SU-DHL-6 (cell line): ENCODE measurements at regions not wholly inside any gene's neighbourhood (a gene's known extent, or its start where the extent isn't known, plus 50 kb on each side); places are given as distances from the start of the nearest gene placed in this dataset.

ENCODE experiments used
- H2AFZ ChIP-seq: fragments of 200-600 bp; sonication (generic); 2 replicates; pipeline ENCODE4 v1.6.1; 2014; ENCODE audit warnings: low read depth, mild to moderate bottlenecking, moderate library complexity, mixed read lengths, antibody characterized with exemption, low read length; ENCODE audit not compliant: severe bottlenecking
- H3F3A ChIP-seq: fragments of 200-600 bp; shearing (Covaris generic); 2 replicates; pipeline ENCODE4 v1.6.0; 2016; ENCODE audit warnings: antibody characterized with exemption, mild to moderate bottlenecking; ENCODE audit not compliant: insufficient read depth
- H3K27ac ChIP-seq: fragments of 200-600 bp; sonication (generic); 2 replicates; pipeline ENCODE4 v1.5.1; 2016; ENCODE audit warnings: low read depth, mild to moderate bottlenecking, low read length, moderate library complexity, mixed read lengths
- H3K27me3 ChIP-seq: fragments of 200-600 bp; sonication (generic), shearing (Covaris generic); 2 replicates; pipeline ENCODE4 v1.6.0; 2014; ENCODE audit warnings: mild to moderate bottlenecking, low read length
- H3K36me3 ChIP-seq: fragments of 200-600 bp; sonication (generic); 2 replicates; pipeline ENCODE4 v1.6.1; 2014; ENCODE audit warnings: mild to moderate bottlenecking, low read length, mixed read lengths
- H3K4me2 ChIP-seq: fragments of 300-600, 200-600 bp; shearing (Covaris generic), sonication (generic); 2 replicates; pipeline ENCODE4 v1.6.0; 2014; ENCODE audit warnings: low read length, low read depth, mild to moderate bottlenecking; ENCODE audit not compliant: poor library complexity, severe bottlenecking
- H3K4me3 ChIP-seq: fragments of 200-600 bp; sonication (generic); 2 replicates; pipeline ENCODE4 v1.5.1; 2014; ENCODE audit warnings: antibody characterized with exemption, low read length, mild to moderate bottlenecking, mixed read lengths; ENCODE audit not compliant: insufficient read depth, poor library complexity, severe bottlenecking
- H3K79me2 ChIP-seq: fragments of 200-600 bp; sonication (generic); 2 replicates; pipeline ENCODE4 v1.6.1; 2014; ENCODE audit warnings: mild to moderate bottlenecking, low read length, moderate library complexity; ENCODE audit not compliant: insufficient read depth
- H3K9ac ChIP-seq: fragments of 200-600 bp; sonication (generic); 2 replicates; pipeline ENCODE4 v1.7.0; 2014; ENCODE audit warnings: mild to moderate bottlenecking, low read length
- H3K9me2 ChIP-seq: fragments of 200-600 bp; sonication (generic); replicated peaks from 2 replicates; pipeline ENCODE4 v1.6.1; 2014; ENCODE audit warnings: low read length; ENCODE audit not compliant: insufficient read depth
- H3K9me3 ChIP-seq: fragments of 200-600 bp; sonication (generic); 2 replicates; pipeline ENCODE4 v1.6.1; 2014; ENCODE audit warnings: low read length, mixed read lengths; ENCODE audit not compliant: insufficient read depth
- H4K20me1 ChIP-seq: fragments of 200-600 bp; sonication (generic); 2 replicates; pipeline ENCODE4 v1.6.1; 2014; ENCODE audit warnings: low read depth, mild to moderate bottlenecking, antibody characterized with exemption, low read length, moderate library complexity, mixed read lengths
- CTCF ChIP-seq: fragments of 200-600 bp; sonication (generic); IDR thresholded peaks from one replicate; pipeline ENCODE4 v1.5.1; 2017; ENCODE audit warnings: antibody characterized with exemption, mild to moderate bottlenecking, low read length, moderate library complexity; ENCODE audit not compliant: insufficient read depth, poor library complexity, severe bottlenecking
- EZH2phosphoT487 ChIP-seq: fragments of 200-600 bp; sonication (generic), shearing (Covaris generic); conservative IDR thresholded peaks from 2 replicates; pipeline ENCODE4 v1.6.1; 2018; ENCODE audit warnings: mild to moderate bottlenecking, antibody characterized with exemption, low read length, moderate library complexity, mixed read lengths

- H3F3A ChIP-seq, result no peaks in the 10 kb centered on the region
- H3K27me3 ChIP-seq, result no peaks in the 10 kb centered on the region
- no peak overlapping the region for H3K4me2 ChIP-seq
- H2AFZ ChIP-seq, result no peak overlapping the region
- H3K9me2 ChIP-seq, result no peaks in the 10 kb centered on the region
- no peaks in the 10 kb centered on the region for H4K20me1 ChIP-seq
- no peaks in the 10 kb centered on the region for H3K36me3 ChIP-seq
- no peaks in the 10 kb centered on the region for H3K9me3 ChIP-seq
- no peak overlapping the region for H3K4me3 ChIP-seq
- no peak overlapping the region for H3K27ac ChIP-seq
- H3K9ac ChIP-seq, result no peak overlapping the region
- no peaks in the 10 kb centered on the region for H3K79me2 ChIP-seq
- no peak for TF ChIP-seq CTCF
- no peak for TF ChIP-seq EZH2phosphoT487
Observed at GRCh38 chr1:68826836-68827235, 330.0 kb upstream of the DEPDC1 start.

DNA sequence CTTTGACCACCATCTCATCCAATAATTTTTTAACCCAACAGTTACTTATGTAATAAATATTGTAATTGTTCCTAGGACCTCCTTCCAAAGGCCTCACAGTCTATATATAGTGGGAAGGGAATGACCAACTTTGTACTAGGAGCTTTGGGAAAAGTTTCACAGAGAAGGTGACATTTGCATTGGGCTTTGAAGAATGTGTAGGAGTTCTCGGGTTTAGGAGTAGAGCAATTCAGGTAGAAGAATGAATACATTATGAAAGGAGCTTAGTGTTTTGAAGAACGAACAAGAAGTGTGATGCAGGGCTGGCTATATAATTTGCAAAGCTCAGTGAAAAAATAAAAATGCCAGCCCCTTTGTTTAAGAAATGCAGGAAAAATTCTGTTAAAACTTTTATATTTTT lies 330.4 kb upstream of the DEPDC1 start:
- H3K9me2 ChIP-seq, result no peaks in the 10 kb centered on the region
- no peaks in the 10 kb centered on the region for H3K9me3 ChIP-seq
- H3K36me3 ChIP-seq, result no peaks in the 10 kb centered on the region
- no peak overlapping the region for H2AFZ ChIP-seq
- H3K4me2 ChIP-seq, result no peak overlapping the region
- H3K9ac ChIP-seq, result no peak overlapping the region
- no peaks in the 10 kb centered on the region for H4K20me1 ChIP-seq
- TF ChIP-seq EZH2phosphoT487 (no peak), CTCF (no peak)
- H3K27ac ChIP-seq, result no peak overlapping the region
- no peaks in the 10 kb centered on the region for H3K27me3 ChIP-seq
- H3K79me2 ChIP-seq, result no peaks in the 10 kb centered on the region
- no peaks in the 10 kb centered on the region for H3F3A ChIP-seq
- no peak overlapping the region for H3K4me3 ChIP-seq

DNA sequence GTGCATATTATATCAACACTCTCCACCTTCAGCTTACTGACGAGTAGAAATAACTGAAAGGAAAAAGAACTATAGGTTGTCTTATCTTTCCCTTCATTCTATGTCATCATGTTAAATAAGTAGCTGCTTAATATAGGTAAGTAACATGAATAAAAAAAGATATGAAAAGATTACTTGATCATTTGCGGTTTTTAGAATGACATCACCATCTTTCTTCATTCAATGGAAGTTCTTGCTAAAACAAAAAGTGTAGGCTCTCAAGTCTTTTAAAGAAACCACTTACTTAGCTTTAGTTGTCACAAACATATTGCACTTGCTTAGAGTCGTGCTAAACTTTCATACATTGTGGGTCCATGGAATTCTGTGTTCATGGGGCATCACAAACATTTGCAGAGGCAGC lies 331.1 kb upstream of the DEPDC1 start:
- no peaks in the 10 kb centered on the region for H3K9me3 ChIP-seq

More for the DNA sequence above, 331.1 kb upstream of the DEPDC1 start:
- no peaks in the 10 kb centered on the region for H3K9me2 ChIP-seq
- no peak overlapping the region for H3K9ac ChIP-seq
- H3F3A ChIP-seq, result no peaks in the 10 kb centered on the region
- H3K27ac ChIP-seq, result no peak overlapping the region
- no peaks in the 10 kb centered on the region for H3K36me3 ChIP-seq
- TF ChIP-seq CTCF, result no peak
- TF ChIP-seq EZH2phosphoT487, result no peak
- no peak overlapping the region for H2AFZ ChIP-seq
- H3K79me2 ChIP-seq, result no peaks in the 10 kb centered on the region
- no peak overlapping the region for H3K4me3 ChIP-seq
- no peak overlapping the region for H3K4me2 ChIP-seq
- no peaks in the 10 kb centered on the region for H4K20me1 ChIP-seq
- no peaks in the 10 kb centered on the region for H3K27me3 ChIP-seq
